ENCODE measurements at regions not wholly inside any gene's neighbourhood (a gene's known extent, or its start where the extent isn't known, plus 50 kb on each side); places are given as distances from the start of the nearest gene placed in this dataset.

DNA sequence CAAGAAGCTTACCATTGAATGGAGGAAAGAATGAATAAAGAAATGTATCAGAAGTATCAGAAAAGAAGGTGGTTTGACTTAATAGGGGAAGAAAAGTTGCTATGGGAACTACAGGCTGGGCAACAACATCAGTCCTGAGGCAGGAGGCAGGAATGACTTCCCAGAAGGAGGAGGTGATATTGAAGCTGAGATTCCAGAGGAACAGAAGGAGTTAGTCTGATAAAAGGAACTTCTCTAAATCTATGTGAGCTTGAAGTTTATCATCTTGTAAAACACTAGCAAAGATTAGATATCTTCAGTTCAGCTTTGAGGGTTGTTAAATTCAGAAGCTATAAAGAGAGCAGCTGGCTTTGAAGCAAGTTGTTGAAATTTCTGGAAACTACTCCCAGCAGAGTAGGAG, 213.3 kb upstream of the THRB start:
- TF ChIP-seq CTCF (IDR thresholded peaks at IDR 0.05 in 2 of 3, conservative IDR thresholded peaks at IDR 0.05 in 1 of 3; ENCODE audit: insufficient read depth in 2 of 3, low read depth in 1 of 3, low read length in 3 of 3) (no peak), ZNF24 (IDR thresholded peaks at IDR 0.05) (no peak), UBTF (IDR thresholded peaks at IDR 0.05; ENCODE audit: borderline replicate concordance in 1 of 2, low read depth in 2 of 2, low read length in 2 of 2) (no peak), NCOA4 (IDR thresholded peaks at IDR 0.05; ENCODE audit: partially characterized antibody) (no peak), RAD21 (CRISPR knock-in tag; conservative IDR thresholded peaks at IDR 0.05 in 1 of 2, IDR thresholded peaks at IDR 0.05 in 1 of 2) (no peak), FOXP4 (CRISPR knock-in tag; IDR thresholded peaks at IDR 0.05; ENCODE audit: borderline replicate concordance) (no peak), NR2F6 (CRISPR knock-in tag; IDR thresholded peaks at IDR 0.05) (no peak), BRCA1 (IDR thresholded peaks at IDR 0.05) (no peak), BRCA1 (CRISPR knock-in tag; IDR thresholded peaks at IDR 0.05) (no peak), TARDBP (IDR thresholded peaks at IDR 0.05) (no peak), FOXK2 (conservative IDR thresholded peaks at IDR 0.05 in 1 of 2, IDR thresholded peaks at IDR 0.05 in 1 of 2; ENCODE audit: low read depth in 2 of 2) (no peak), EGR1 (conservative IDR thresholded peaks at IDR 0.05) (no peak), ZNF830 (CRISPR knock-in tag; IDR thresholded peaks at IDR 0.05) (no peak)
- TF ChIP-seq, protein P1, sequence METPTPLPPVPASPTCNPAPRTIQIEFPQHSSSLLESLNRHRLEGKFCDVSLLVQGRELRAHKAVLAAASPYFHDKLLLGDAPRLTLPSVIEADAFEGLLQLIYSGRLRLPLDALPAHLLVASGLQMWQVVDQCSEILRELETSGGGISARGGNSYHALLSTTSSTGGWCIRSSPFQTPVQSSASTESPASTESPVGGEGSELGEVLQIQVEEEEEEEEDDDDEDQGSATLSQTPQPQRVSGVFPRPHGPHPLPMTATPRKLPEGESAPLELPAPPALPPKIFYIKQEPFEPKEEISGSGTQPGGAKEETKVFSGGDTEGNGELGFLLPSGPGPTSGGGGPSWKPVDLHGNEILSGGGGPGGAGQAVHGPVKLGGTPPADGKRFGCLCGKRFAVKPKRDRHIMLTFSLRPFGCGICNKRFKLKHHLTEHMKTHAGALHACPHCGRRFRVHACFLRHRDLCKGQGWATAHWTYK (CRISPR knock-in tag; IDR thresholded peaks at IDR 0.05), result no peak

Data from K562 (cell line).